ENCODE measurements at regions not wholly inside any gene's neighbourhood (a gene's known extent, or its start where the extent isn't known, plus 50 kb on each side); places are given as distances from the start of the nearest gene placed in this dataset.

GRCh38 chr9:120137186-120137840 is 442.7 kb downstream of the CDK5RAP2 start:
- Histone ChIP-seq H3K4me1 (ENCODE audit: control insufficient read depth, insufficient read depth, low read length) (no peaks in the 10 kb centered on the region), H3K9me3 (ENCODE audit: control insufficient read depth, insufficient read depth, low read depth, low read length) (no peaks in the 10 kb centered on the region), H3K27me3 (ENCODE audit: control insufficient read depth, insufficient read depth, low read length) (no peaks in the 10 kb centered on the region), H3K27ac (ENCODE audit: low read length) (no peak overlapping the region), H3K4me3 (ENCODE audit: low read depth in 2 of 2, low read length in 2 of 2) (no peak overlapping the region), H3K36me3 (ENCODE audit: control insufficient read depth, insufficient read depth, low read length) (no peaks in the 10 kb centered on the region)
- intact Hi-C loops (cut with micrococcal nuclease; ENCODE audit: unreplicated experiment) (no loop called here), in situ Hi-C loops (cut with HindIII; ENCODE audit: low pct_unique_long_range_greater_than_20kb, low sequenced_read_pairs) (no loop called here)
- POLR2A ChIA-PET = no interaction called here
- TF ChIP-seq TCF7L2 (IDR thresholded peaks at IDR 0.05; ENCODE audit: low read depth, low read length) (no peak), SIN3A (IDR thresholded peaks at IDR 0.05; ENCODE audit: borderline replicate concordance, insufficient read depth, low read depth, low read length) (no peak), POLR2AphosphoS5 (IDR thresholded peaks at IDR 0.05; ENCODE audit: low read depth, low read length) (no peak), REST (IDR thresholded peaks at IDR 0.05; ENCODE audit: insufficient read depth in 1 of 2, low read depth in 2 of 2, low read length in 1 of 2) (no peak)
- TF ChIP-seq, protein P1, sequence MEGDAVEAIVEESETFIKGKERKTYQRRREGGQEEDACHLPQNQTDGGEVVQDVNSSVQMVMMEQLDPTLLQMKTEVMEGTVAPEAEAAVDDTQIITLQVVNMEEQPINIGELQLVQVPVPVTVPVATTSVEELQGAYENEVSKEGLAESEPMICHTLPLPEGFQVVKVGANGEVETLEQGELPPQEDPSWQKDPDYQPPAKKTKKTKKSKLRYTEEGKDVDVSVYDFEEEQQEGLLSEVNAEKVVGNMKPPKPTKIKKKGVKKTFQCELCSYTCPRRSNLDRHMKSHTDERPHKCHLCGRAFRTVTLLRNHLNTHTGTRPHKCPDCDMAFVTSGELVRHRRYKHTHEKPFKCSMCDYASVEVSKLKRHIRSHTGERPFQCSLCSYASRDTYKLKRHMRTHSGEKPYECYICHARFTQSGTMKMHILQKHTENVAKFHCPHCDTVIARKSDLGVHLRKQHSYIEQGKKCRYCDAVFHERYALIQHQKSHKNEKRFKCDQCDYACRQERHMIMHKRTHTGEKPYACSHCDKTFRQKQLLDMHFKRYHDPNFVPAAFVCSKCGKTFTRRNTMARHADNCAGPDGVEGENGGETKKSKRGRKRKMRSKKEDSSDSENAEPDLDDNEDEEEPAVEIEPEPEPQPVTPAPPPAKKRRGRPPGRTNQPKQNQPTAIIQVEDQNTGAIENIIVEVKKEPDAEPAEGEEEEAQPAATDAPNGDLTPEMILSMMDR (IDR thresholded peaks at IDR 0.05) = no peak
- DNase-seq (ENCODE audit: low read depth, low spot score) (no peak), ATAC-seq (no peak)
- CTCF ChIA-PET = no interaction called here
- BruUV-seq (replicated peaks) = no TSS peak

DNA sequence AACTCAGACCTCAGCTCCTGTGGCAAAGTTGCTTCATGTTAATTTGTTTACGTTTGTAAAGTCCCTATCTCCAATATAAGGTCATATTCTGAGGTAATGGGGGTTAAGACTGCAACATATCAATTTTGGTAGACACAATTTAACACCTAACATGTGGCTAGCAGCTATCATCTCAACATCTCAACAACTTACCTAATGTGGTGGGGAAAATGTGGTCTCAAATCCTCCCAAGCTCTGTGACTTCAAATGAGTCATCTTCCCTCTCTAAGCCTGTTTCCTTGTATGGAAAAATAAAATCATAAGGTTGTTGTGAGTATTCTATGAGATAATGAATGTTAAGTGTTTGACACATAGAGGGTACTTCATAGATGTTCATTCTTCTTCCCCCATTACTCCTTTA is 443.3 kb downstream of the CDK5RAP2 start:
- Histone ChIP-seq H3K27ac (ENCODE audit: low read length) (no peak overlapping the region), H3K27me3 (ENCODE audit: control insufficient read depth, insufficient read depth, low read length) (no peaks in the 10 kb centered on the region), H3K4me1 (ENCODE audit: control insufficient read depth, insufficient read depth, low read length) (no peaks in the 10 kb centered on the region), H3K4me3 (ENCODE audit: low read depth in 2 of 2, low read length in 2 of 2) (no peak overlapping the region), H3K36me3 (ENCODE audit: control insufficient read depth, insufficient read depth, low read length) (no peaks in the 10 kb centered on the region), H3K9me3 (ENCODE audit: control insufficient read depth, insufficient read depth, low read depth, low read length) (no peaks in the 10 kb centered on the region)
- in situ Hi-C loops (cut with HindIII; ENCODE audit: low pct_unique_long_range_greater_than_20kb, low sequenced_read_pairs) (no loop called here), intact Hi-C loops (cut with micrococcal nuclease; ENCODE audit: unreplicated experiment) (no loop called here)
- ChIA-PET POLR2A (no interaction called here), CTCF (no interaction called here)
- DNase-seq (ENCODE audit: low read depth, low spot score) = no peak
- TF ChIP-seq REST (IDR thresholded peaks at IDR 0.05; ENCODE audit: insufficient read depth in 1 of 2, low read depth in 2 of 2, low read length in 1 of 2) = no peak
- TF ChIP-seq SIN3A (IDR thresholded peaks at IDR 0.05; ENCODE audit: borderline replicate concordance, insufficient read depth, low read depth, low read length) = no peak
- TF ChIP-seq POLR2AphosphoS5 (IDR thresholded peaks at IDR 0.05; ENCODE audit: low read depth, low read length) = no peak
- TF ChIP-seq TCF7L2 (IDR thresholded peaks at IDR 0.05; ENCODE audit: low read depth, low read length) = no peak
- TF ChIP-seq, protein P1 (IDR thresholded peaks at IDR 0.05) = no peak
- no peak for ATAC-seq
- BruUV-seq (replicated peaks) = no TSS peak
